Esophagus squamous epithelium (tissue), 4 donors: ENCODE measurements at regions not wholly inside any gene's neighbourhood (a gene's known extent, or its start where the extent isn't known, plus 50 kb on each side); places are given as distances from the start of the nearest gene placed in this dataset.

Source experiments
- CTCF ChIP-seq, 6 experiments: fragments of 450-650 bp in 4 of 6; fragments of 200-600 bp in 2 of 6; sonication (generic) in 2 of 6; IDR thresholded peaks; one replicate each; pipeline ENCODE4 v1.5.1; 2016 to 2019; ENCODE audit warnings: antibody characterized with exemption in 6 of 6, mild to moderate bottlenecking in 4 of 6, moderate library complexity in 4 of 6
- POLR2A ChIP-seq, 4 donors: fragments of 450-650 bp; IDR thresholded peaks; one replicate each; pipeline ENCODE4 v1.6.1; 2017; ENCODE audit warnings: antibody characterized with exemption in 4 of 4, mild to moderate bottlenecking in 4 of 4, moderate library complexity in 3 of 4

DNA sequence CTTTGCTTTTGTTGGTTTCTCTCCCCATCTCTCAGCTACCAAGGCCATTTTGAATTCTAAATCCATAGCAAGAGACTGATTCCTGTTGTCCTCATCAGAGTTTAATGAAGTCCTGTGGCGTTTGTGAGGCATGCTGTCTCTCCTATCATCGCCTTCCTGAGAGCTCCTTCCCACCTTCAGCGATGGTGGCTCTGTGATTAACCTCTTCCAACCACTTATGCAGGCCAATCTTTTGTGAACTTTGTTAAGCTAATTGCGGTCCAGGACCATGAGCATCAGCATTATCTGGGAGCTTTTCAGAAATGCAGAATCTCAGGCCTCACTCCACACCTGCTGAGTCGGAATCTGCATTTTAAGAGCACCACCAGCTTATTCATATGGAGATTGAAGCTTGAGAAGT lies 272.5 kb upstream of the CDYL start:
- TF ChIP-seq CTCF (IDR thresholded peaks at IDR 0.05) (no peak), POLR2A (IDR thresholded peaks at IDR 0.05) (no peak)
